NB4 (cell line): ENCODE measurements at regions not wholly inside any gene's neighbourhood (a gene's known extent, or its start where the extent isn't known, plus 50 kb on each side); places are given as distances from the start of the nearest gene placed in this dataset.

ENCODE experiments used
- DNase-seq: peaks from one replicate; pipeline ENCODE4 v3.0.0; 2010; ENCODE audit warnings: low read depth
- H3K4me3 ChIP-seq: one replicate; pipeline ENCODE4 v1.5.1; 2011; ENCODE audit warnings: mild to moderate bottlenecking, low read depth, low read length, moderate library complexity
- MAX ChIP-seq: IDR thresholded peaks from 2 replicates; pipeline ENCODE4 v1.6.1; 2011; ENCODE audit warnings: low read depth, low read length
- MYC ChIP-seq: IDR thresholded peaks from 2 replicates; pipeline ENCODE4 v1.6.1; 2011; ENCODE audit warnings: low read depth, low read length
- POLR2A ChIP-seq: IDR thresholded peaks from 2 replicates; pipeline ENCODE4 v1.6.1; 2011; ENCODE audit warnings: mild to moderate bottlenecking; ENCODE audit not compliant: insufficient read length; ENCODE audit errors: extremely low read depth
- TF ChIP-seq, protein P1 (sequence below): IDR thresholded peaks from one replicate; pipeline ENCODE4 v1.5.1; 2012; ENCODE audit warnings: low read depth, low read length

DNA sequence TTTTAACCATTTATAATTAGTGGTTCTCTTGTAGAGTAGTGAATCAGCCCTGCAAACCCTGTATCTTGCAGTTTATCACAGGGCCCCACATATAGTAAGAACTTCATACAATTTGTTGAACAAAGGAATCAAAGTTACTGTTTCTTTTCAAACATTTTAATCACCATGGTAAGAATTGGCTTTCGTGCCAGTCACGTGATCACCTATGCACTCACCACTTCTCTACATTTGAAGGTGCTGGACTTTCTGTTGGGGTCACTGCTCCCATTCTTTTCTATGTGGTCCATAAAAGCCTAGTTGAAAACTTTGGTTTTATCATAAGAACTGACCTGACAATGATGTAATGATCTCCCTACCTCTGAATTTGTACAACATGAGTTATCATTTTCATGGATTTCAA, 426.4 kb upstream of the CPEB2 start:
- no peak overlapping the region for H3K4me3 ChIP-seq
- DNase-seq: no peak
- TF ChIP-seq MAX (no peak), MYC (no peak), POLR2A (no peak)
- TF ChIP-seq, protein P1, sequence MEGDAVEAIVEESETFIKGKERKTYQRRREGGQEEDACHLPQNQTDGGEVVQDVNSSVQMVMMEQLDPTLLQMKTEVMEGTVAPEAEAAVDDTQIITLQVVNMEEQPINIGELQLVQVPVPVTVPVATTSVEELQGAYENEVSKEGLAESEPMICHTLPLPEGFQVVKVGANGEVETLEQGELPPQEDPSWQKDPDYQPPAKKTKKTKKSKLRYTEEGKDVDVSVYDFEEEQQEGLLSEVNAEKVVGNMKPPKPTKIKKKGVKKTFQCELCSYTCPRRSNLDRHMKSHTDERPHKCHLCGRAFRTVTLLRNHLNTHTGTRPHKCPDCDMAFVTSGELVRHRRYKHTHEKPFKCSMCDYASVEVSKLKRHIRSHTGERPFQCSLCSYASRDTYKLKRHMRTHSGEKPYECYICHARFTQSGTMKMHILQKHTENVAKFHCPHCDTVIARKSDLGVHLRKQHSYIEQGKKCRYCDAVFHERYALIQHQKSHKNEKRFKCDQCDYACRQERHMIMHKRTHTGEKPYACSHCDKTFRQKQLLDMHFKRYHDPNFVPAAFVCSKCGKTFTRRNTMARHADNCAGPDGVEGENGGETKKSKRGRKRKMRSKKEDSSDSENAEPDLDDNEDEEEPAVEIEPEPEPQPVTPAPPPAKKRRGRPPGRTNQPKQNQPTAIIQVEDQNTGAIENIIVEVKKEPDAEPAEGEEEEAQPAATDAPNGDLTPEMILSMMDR: no peak

DNA sequence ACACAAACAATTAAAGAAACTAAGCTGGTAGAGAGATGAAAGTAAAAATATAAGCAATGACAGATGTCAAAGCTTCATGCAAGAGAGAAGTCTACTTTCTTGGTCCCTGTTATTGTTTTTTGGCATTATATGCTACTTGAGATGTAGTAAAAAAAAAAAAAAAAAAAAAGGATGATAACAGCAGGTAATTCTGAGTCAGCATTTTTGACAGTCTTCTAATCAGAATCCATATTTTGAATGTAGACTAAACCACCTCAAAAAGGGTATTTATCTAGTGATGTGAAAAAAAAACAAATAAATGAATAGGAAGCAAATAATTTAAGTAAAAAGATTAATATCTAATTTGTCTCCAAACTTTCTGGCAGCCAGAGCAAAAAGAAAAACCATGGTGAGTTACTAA, 422.2 kb upstream of the CPEB2 start:
- no peak overlapping the region for H3K4me3 ChIP-seq
- DNase-seq: no peak
- TF ChIP-seq MYC (no peak), MAX (no peak), POLR2A (no peak)
- TF ChIP-seq, protein P1: no peak

DNA sequence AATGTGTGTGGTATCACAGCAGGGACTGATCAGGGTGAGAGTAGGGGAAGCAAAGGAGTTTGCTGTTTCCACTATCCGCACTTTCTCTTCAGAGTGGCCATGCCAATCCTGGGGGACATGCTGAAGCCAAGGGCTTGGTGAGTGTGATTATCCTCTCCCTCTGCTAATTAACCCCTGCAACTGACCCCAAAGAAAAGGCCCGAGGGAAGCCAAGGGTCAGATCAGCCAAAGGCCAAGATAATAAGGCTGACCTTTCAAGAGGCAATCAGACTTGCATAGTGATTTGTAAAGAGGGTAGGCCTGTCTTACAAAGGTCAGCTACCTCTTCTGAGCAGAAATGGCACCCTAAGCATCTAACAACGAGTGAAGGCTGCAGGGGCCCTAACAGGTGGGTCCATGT, 420.5 kb upstream of the CPEB2 start:
- no peak for TF ChIP-seq MYC
- TF ChIP-seq MAX: no peak
- TF ChIP-seq, protein P1: no peak
- TF ChIP-seq POLR2A: no peak
- no peak for DNase-seq
- H3K4me3 ChIP-seq: no peak overlapping the region

DNA sequence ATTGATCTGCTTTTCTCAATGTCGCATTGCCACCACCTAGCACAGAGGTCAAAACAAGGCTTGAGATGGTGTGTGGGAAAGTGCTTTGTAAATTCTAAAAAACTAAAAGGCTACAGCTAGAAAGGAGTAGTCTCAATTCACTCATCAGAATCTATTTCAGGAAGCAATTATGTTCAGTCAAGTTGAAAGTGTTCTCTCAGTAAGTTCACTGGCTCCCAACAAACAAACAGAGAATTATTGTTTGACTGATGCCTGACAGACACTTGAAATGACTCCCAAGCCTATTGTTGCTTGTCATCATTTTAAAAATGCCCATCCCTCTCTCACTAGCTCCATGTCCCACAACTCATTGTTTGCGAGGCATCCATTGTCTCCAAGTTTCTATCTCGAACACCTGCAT, 419.6 kb upstream of the CPEB2 start:
- H3K4me3 ChIP-seq: no peak overlapping the region
- no peak for DNase-seq
- TF ChIP-seq MAX: no peak
- TF ChIP-seq MYC: no peak
- TF ChIP-seq, protein P1: no peak
- no peak for TF ChIP-seq POLR2A

- H3K4me3 ChIP-seq: no peak overlapping the region
- no peak for DNase-seq
- no peak for TF ChIP-seq MYC
- TF ChIP-seq, protein P1: no peak
- no peak for TF ChIP-seq POLR2A
- no peak for TF ChIP-seq MAX
Measured at GRCh38 chr4:14583331-14583730, 418.9 kb upstream of the CPEB2 start.

DNA sequence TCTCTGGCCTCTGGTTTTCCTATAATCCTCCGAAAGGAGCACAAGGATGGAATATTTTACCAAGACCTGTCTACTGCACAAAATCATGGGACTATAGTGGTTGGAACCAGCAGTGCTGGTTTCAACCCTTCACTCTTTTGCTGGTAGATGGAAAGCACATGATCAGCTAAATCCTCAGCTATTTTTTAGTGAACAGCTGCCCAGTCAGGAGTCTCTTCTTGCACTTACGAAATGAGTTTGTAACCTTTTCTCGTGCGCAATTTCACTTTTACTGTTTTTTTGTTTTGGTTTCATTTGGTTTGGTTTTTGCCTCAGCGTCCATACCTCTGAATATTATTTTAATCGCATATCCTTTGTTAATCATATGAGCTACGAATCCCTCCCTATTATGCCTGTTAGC, 418.5 kb upstream of the CPEB2 start:
- no peak for DNase-seq
- TF ChIP-seq POLR2A: no peak
- no peak for TF ChIP-seq MYC
- TF ChIP-seq, protein P1: no peak
- TF ChIP-seq MAX: no peak
- no peak overlapping the region for H3K4me3 ChIP-seq
